Panc1 (cell line): ENCODE measurements at regions not wholly inside any gene's neighbourhood (a gene's known extent, or its start where the extent isn't known, plus 50 kb on each side); places are given as distances from the start of the nearest gene placed in this dataset.
"Not testable (repeated sequence)": the region's sequence is repeated elsewhere in the genome, so short reads cannot be mapped to it uniquely, and the experiment has no call there.

Experiments
- POLR2AphosphoS5 ChIP-seq: IDR thresholded peaks from 2 replicates; pipeline ENCODE4 v1.6.1; 2012; ENCODE audit warnings: mild to moderate bottlenecking, low read depth, low read length, moderate library complexity
- SIN3A ChIP-seq: IDR thresholded peaks from 2 replicates; pipeline ENCODE4 v1.6.1; 2012; ENCODE audit warnings: low read depth, mild to moderate bottlenecking, low read length, moderate library complexity, borderline replicate concordance; ENCODE audit not compliant: insufficient read depth
- TCF7L2 ChIP-seq: IDR thresholded peaks from 2 replicates; pipeline ENCODE4 v1.6.1; 2011; ENCODE audit warnings: mild to moderate bottlenecking, low read depth, low read length, inconsistent platforms
- TF ChIP-seq, protein P1 (sequence below): fragments of 450-650 bp; IDR thresholded peaks from 2 replicates; pipeline ENCODE4 v1.5.1; 2017; ENCODE audit warnings: mild to moderate bottlenecking
- TF ChIP-seq, protein P2 (sequence below), 2 experiments: IDR thresholded peaks; 2 replicates each; pipeline ENCODE4 v1.6.1; 2011 to 2012; ENCODE audit warnings: low read depth in 2 of 2, control low read depth in 1 of 2, low read length in 1 of 2, mild to moderate bottlenecking in 1 of 2, moderate library complexity in 1 of 2; ENCODE audit not compliant: insufficient read depth in 1 of 2

DNA sequence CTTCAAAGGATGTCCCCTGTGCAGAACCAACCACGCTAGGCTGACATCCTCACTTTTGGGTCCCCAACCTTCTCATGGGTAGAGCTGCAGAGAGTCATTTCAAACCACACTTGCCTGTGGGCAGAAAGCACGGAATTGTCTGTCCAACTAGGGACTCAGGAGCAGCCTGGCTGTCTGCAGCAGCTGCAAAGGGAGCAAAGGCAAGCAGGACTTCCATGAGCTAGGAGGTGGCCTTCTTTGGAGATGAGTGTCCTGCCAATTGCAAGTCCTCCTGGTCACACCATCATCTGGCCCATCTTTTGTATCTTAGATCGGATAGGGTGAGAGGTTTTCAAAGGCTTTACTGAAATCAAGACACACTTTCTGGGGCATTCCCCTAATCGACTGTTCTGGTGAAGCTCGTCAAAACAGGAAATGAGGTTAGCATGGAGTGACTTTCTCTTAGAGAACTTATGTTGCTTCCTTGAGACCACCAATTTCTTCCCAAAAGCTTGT lies 222.3 kb upstream of the PLGLB2 start:
- TF ChIP-seq, protein P1, sequence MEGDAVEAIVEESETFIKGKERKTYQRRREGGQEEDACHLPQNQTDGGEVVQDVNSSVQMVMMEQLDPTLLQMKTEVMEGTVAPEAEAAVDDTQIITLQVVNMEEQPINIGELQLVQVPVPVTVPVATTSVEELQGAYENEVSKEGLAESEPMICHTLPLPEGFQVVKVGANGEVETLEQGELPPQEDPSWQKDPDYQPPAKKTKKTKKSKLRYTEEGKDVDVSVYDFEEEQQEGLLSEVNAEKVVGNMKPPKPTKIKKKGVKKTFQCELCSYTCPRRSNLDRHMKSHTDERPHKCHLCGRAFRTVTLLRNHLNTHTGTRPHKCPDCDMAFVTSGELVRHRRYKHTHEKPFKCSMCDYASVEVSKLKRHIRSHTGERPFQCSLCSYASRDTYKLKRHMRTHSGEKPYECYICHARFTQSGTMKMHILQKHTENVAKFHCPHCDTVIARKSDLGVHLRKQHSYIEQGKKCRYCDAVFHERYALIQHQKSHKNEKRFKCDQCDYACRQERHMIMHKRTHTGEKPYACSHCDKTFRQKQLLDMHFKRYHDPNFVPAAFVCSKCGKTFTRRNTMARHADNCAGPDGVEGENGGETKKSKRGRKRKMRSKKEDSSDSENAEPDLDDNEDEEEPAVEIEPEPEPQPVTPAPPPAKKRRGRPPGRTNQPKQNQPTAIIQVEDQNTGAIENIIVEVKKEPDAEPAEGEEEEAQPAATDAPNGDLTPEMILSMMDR: not testable (repeated sequence)
- not testable (repeated sequence) for TF ChIP-seq SIN3A, POLR2AphosphoS5, TCF7L2
- TF ChIP-seq, protein P2, sequence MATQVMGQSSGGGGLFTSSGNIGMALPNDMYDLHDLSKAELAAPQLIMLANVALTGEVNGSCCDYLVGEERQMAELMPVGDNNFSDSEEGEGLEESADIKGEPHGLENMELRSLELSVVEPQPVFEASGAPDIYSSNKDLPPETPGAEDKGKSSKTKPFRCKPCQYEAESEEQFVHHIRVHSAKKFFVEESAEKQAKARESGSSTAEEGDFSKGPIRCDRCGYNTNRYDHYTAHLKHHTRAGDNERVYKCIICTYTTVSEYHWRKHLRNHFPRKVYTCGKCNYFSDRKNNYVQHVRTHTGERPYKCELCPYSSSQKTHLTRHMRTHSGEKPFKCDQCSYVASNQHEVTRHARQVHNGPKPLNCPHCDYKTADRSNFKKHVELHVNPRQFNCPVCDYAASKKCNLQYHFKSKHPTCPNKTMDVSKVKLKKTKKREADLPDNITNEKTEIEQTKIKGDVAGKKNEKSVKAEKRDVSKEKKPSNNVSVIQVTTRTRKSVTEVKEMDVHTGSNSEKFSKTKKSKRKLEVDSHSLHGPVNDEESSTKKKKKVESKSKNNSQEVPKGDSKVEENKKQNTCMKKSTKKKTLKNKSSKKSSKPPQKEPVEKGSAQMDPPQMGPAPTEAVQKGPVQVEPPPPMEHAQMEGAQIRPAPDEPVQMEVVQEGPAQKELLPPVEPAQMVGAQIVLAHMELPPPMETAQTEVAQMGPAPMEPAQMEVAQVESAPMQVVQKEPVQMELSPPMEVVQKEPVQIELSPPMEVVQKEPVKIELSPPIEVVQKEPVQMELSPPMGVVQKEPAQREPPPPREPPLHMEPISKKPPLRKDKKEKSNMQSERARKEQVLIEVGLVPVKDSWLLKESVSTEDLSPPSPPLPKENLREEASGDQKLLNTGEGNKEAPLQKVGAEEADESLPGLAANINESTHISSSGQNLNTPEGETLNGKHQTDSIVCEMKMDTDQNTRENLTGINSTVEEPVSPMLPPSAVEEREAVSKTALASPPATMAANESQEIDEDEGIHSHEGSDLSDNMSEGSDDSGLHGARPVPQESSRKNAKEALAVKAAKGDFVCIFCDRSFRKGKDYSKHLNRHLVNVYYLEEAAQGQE (IDR thresholded peaks at IDR 0.05; ENCODE audit: insufficient read depth in 1 of 2, low read depth in 2 of 2, low read length in 1 of 2): not testable (repeated sequence)
